H1 (cell line): ENCODE measurements at regions not wholly inside any gene's neighbourhood (a gene's known extent, or its start where the extent isn't known, plus 50 kb on each side); places are given as distances from the start of the nearest gene placed in this dataset.

Experiments
- CTCF ChIA-PET: fragments of 300-600 bp; sonication (Branson Sonifier 250); formaldehyde crosslinking; loops from one replicate; lab custom pipeline; 2021; ENCODE audit not compliant: partially characterized antibody; lab: Charles Lee
- POLR2A ChIA-PET: fragments of 300-600 bp; sonication (Branson Sonifier 250); formaldehyde crosslinking; loops from one replicate; lab custom pipeline; 2021; ENCODE audit warnings: inconsistent platforms; ENCODE audit not compliant: partially characterized antibody; lab: Charles Lee
- DNase-seq, 2 experiments: peaks; one replicate each; pipeline versions ENCODE4 v3.0.0 to v3.0.0-alpha.2; 2010 to 2022; ENCODE audit warnings: low spot score in 2 of 2, low read depth in 1 of 2, mixed read lengths in 1 of 2
- FAIRE-seq: peaks from 2 replicates; lab custom pipeline; 2011; peaks lifted over from hg19 to GRCh38; lab: Jason Lieb, UNC
- H2AFZ ChIP-seq: 2 replicates; pipeline ENCODE4 v1.8.1; 2012; ENCODE audit warnings: low read length, inconsistent platforms
- H2AK5ac ChIP-seq: 2 replicates; pipeline ENCODE4 v1.6.1; 2013; ENCODE audit warnings: low read depth, low read length
- H2BK120ac ChIP-seq: replicated peaks from 2 replicates; pipeline ENCODE3; 2013; ENCODE audit warnings: low read depth, low read length, inconsistent platforms
- H2BK12ac ChIP-seq: 2 replicates; pipeline ENCODE4 v1.6.1; 2013; ENCODE audit warnings: low read depth, low read length
- H2BK15ac ChIP-seq: 2 replicates; pipeline ENCODE4 v1.6.1; 2013; ENCODE audit warnings: low read length
- H2BK20ac ChIP-seq: 2 replicates; pipeline ENCODE4 v1.6.1; 2013; ENCODE audit warnings: low read length
- H2BK5ac ChIP-seq: 2 replicates; pipeline ENCODE4 v1.6.1; 2013; ENCODE audit warnings: low read depth, low read length
- H3K14ac ChIP-seq: 2 replicates; pipeline ENCODE4 v1.6.1; 2013; ENCODE audit warnings: inconsistent platforms; ENCODE audit not compliant: insufficient read length
- H3K18ac ChIP-seq: 2 replicates; pipeline ENCODE4 v1.6.1; 2013; ENCODE audit warnings: low read length; ENCODE audit errors: extremely low read depth
- H3K23ac ChIP-seq: 2 replicates; pipeline ENCODE4 v1.6.1; 2013; ENCODE audit warnings: inconsistent platforms; ENCODE audit not compliant: insufficient read length
- H3K23me2 ChIP-seq: 2 replicates; pipeline ENCODE4 v1.6.1; 2013; ENCODE audit warnings: low read depth, low read length
- H3K27ac ChIP-seq: 2 replicates; pipeline ENCODE4 v1.6.1; 2011; ENCODE audit warnings: low read depth, low read length, inconsistent platforms
- H3K27me3 ChIP-seq, 4 experiments: replicated peaks in 1 of 4; 1 replicate in 1 of 4; 2 replicates in 3 of 4; pipeline versions ENCODE4 v1.6.1 to v1.8.1; 2011 to 2013; ENCODE audit warnings: low read length in 3 of 4, mild to moderate bottlenecking in 3 of 4, inconsistent platforms in 2 of 4, mixed read lengths in 2 of 4, moderate library complexity in 1 of 4; ENCODE audit not compliant: control insufficient read depth in 3 of 4, insufficient read depth in 3 of 4; ENCODE audit errors: extremely low read depth in 1 of 4
- H3K36me3 ChIP-seq, 4 experiments: 2 replicates each; pipeline versions ENCODE4 v1.6.1 to v1.8.1; 2011 to 2013; ENCODE audit warnings: mild to moderate bottlenecking in 4 of 4, low read length in 3 of 4, moderate library complexity in 2 of 4, control low read depth in 1 of 4, inconsistent platforms in 1 of 4; ENCODE audit not compliant: insufficient read depth in 4 of 4, control insufficient read depth in 2 of 4
- H3K4ac ChIP-seq: replicated peaks from 2 replicates; pipeline ENCODE3; 2013; ENCODE audit warnings: low read length, low read depth, mixed read lengths, inconsistent platforms; ENCODE audit not compliant: insufficient read length
- H3K4me1 ChIP-seq, 4 experiments: replicated peaks in 1 of 4; 1 replicate in 1 of 4; 2 replicates in 3 of 4; pipeline versions ENCODE4 v1.6.1 to v1.8.1; 2011 to 2013; ENCODE audit warnings: low read length in 3 of 4, inconsistent platforms in 2 of 4, mixed read lengths in 1 of 4; ENCODE audit not compliant: insufficient read depth in 4 of 4, control insufficient read depth in 3 of 4
- H3K4me2 ChIP-seq, 2 experiments: 2 replicates each; pipeline versions ENCODE4 v1.6.1 to v1.8.1; 2011 to 2013; ENCODE audit warnings: low read depth in 2 of 2, low read length in 2 of 2, control low read depth in 1 of 2, inconsistent platforms in 1 of 2, mild to moderate bottlenecking in 1 of 2; ENCODE audit not compliant: insufficient read depth in 1 of 2
- H3K4me3 ChIP-seq, 4 experiments: fragments of 200-600, 300-600 bp in 1 of 4; sonication (generic), shearing (Covaris generic), sonication (Bioruptor Twin) in 1 of 4; 2 replicates each; pipeline versions ENCODE4 v1.5.1 to v1.8.1; 2011 to 2016; ENCODE audit warnings: low read length in 4 of 4, low read depth in 3 of 4, control low read depth in 2 of 4, inconsistent platforms in 2 of 4, mild to moderate bottlenecking in 2 of 4, mixed read lengths in 1 of 4, moderate library complexity in 1 of 4; ENCODE audit not compliant: insufficient read depth in 2 of 4; ENCODE audit errors: extremely low read depth in 1 of 4
- H3K56ac ChIP-seq: replicated peaks from 2 replicates; pipeline ENCODE3; 2013; ENCODE audit warnings: low read depth, mild to moderate bottlenecking, mixed read lengths, low read length, inconsistent platforms; ENCODE audit not compliant: insufficient read length
- H3K79me1 ChIP-seq: 2 replicates; pipeline ENCODE4 v1.6.1; 2013; ENCODE audit warnings: low read depth, low read length, control low read depth
- H3K79me2 ChIP-seq, 2 experiments: 2 replicates each; pipeline versions ENCODE4 v1.6.1 to v1.8.1; 2012 to 2013; ENCODE audit warnings: low read length in 2 of 2, mild to moderate bottlenecking in 2 of 2, inconsistent platforms in 1 of 2; ENCODE audit not compliant: insufficient read depth in 2 of 2, control insufficient read depth in 1 of 2
- H3K9ac ChIP-seq, 4 experiments: replicated peaks in 1 of 4; 1 replicate in 1 of 4; 2 replicates in 3 of 4; pipeline versions ENCODE4 v1.6.1 to v1.8.1; 2011 to 2013; ENCODE audit warnings: low read depth in 3 of 4, low read length in 3 of 4, control low read depth in 2 of 4, mild to moderate bottlenecking in 2 of 4, moderate library complexity in 2 of 4, inconsistent platforms in 1 of 4; ENCODE audit errors: extremely low read depth in 1 of 4
- H3K9me3 ChIP-seq, 2 experiments: 2 replicates each; pipeline versions ENCODE4 v1.6.1 to v1.8.1; 2012 to 2013; ENCODE audit warnings: mild to moderate bottlenecking in 2 of 2, moderate library complexity in 2 of 2, control low read depth in 1 of 2, inconsistent platforms in 1 of 2, low read depth in 1 of 2, low read length in 1 of 2, mixed read lengths in 1 of 2; ENCODE audit not compliant: insufficient read depth in 2 of 2
- H4K20me1 ChIP-seq, 2 experiments: replicated peaks in 1 of 2; 2 replicates each; pipeline versions ENCODE3 to v1.8.1; 2011 to 2013; ENCODE audit warnings: inconsistent platforms in 2 of 2, low read length in 2 of 2, mild to moderate bottlenecking in 1 of 2; ENCODE audit not compliant: insufficient read depth in 2 of 2, control insufficient read depth in 1 of 2
- H4K5ac ChIP-seq: 2 replicates; pipeline ENCODE4 v1.6.1; 2013; ENCODE audit warnings: low read length, low read depth, mixed read lengths, inconsistent platforms; ENCODE audit not compliant: insufficient read length
- H4K8ac ChIP-seq: 2 replicates; pipeline ENCODE4 v1.8.0; 2013; ENCODE audit warnings: mild to moderate bottlenecking, moderate library complexity, low read length, inconsistent platforms; ENCODE audit not compliant: insufficient read depth; ENCODE audit errors: extremely low read depth
- H4K91ac ChIP-seq: replicated peaks from 2 replicates; pipeline ENCODE3; 2013; ENCODE audit warnings: low read length, mixed read lengths, inconsistent platforms; ENCODE audit not compliant: insufficient read length
- BACH1 ChIP-seq: IDR thresholded peaks from 2 replicates; pipeline ENCODE4 v1.6.1; 2012; ENCODE audit warnings: low read length, improper control_type of control experiment
- CEBPB ChIP-seq: IDR thresholded peaks from 2 replicates; pipeline ENCODE4 v1.6.1; 2012; ENCODE audit warnings: low read depth, low read length
- EGR1 ChIP-seq: IDR thresholded peaks from 2 replicates; pipeline ENCODE4 v1.6.1; 2011; ENCODE audit warnings: low read depth, low read length, borderline replicate concordance
- GABPA ChIP-seq: IDR thresholded peaks from 2 replicates; pipeline ENCODE4 v1.6.1; 2011; ENCODE audit warnings: mild to moderate bottlenecking, low read length, moderate library complexity, borderline replicate concordance; ENCODE audit not compliant: insufficient read depth
- HDAC2 ChIP-seq, 2 experiments: fragments of 300-600 bp in 1 of 2; sonication (generic) in 1 of 2; IDR thresholded peaks; 2 replicates each; pipeline ENCODE4 v1.6.1; 2011 to 2012; ENCODE audit warnings: low read depth in 2 of 2, low read length in 2 of 2, mild to moderate bottlenecking in 2 of 2, moderate library complexity in 2 of 2, borderline replicate concordance in 1 of 2, inconsistent platforms in 1 of 2
- HDAC6 ChIP-seq: IDR thresholded peaks from one replicate; pipeline ENCODE4 v1.7.1; 2012; ENCODE audit warnings: low read depth, mild to moderate bottlenecking, inconsistent platforms, low read length, moderate library complexity
- KDM4A ChIP-seq: IDR thresholded peaks from one replicate; pipeline ENCODE4 v1.7.1; 2012; ENCODE audit warnings: low read depth, mild to moderate bottlenecking, moderate library complexity, low read length, inconsistent platforms; ENCODE audit not compliant: severe bottlenecking
- RBBP5 ChIP-seq: IDR thresholded peaks from 2 replicates; pipeline ENCODE4 v1.7.1; 2012; ENCODE audit warnings: low read depth, mild to moderate bottlenecking, inconsistent platforms, low read length, moderate library complexity, borderline replicate concordance
- RXRA ChIP-seq: IDR thresholded peaks from 2 replicates; pipeline ENCODE4 v1.6.1; 2011; ENCODE audit warnings: low read depth, mild to moderate bottlenecking, low read length, moderate library complexity; ENCODE audit not compliant: insufficient read depth
- SIN3A ChIP-seq, 2 experiments: IDR thresholded peaks in 1 of 2; conservative IDR thresholded peaks in 1 of 2; 2 replicates each; pipeline ENCODE4 v1.6.1; 2011 to 2012; ENCODE audit warnings: low read length in 2 of 2, improper control_type of control experiment in 1 of 2, low read depth in 1 of 2, mild to moderate bottlenecking in 1 of 2
- SP1 ChIP-seq: IDR thresholded peaks from 2 replicates; pipeline ENCODE4 v1.6.1; 2011; ENCODE audit warnings: low read depth, low read length
- SUZ12 ChIP-seq: fragments of 200-600 bp; sonication (generic); IDR thresholded peaks from 2 replicates; pipeline ENCODE4 v1.6.1; 2012; ENCODE audit warnings: mild to moderate bottlenecking, inconsistent platforms, low read length, moderate library complexity, mixed read lengths
- YY1 ChIP-seq: IDR thresholded peaks from 2 replicates; pipeline ENCODE4 v1.6.1; 2011; ENCODE audit warnings: low read depth, mild to moderate bottlenecking, low read length
- WGBS, 2 experiments: shearing (Covaris generic) in 1 of 2; methylation state at CpG; one replicate each; pipeline versions ENCODE4 v1.1.6 to v1.1.7; 2013 to 2015; ENCODE audit warnings: low lambda C conversion rate in 2 of 2, mixed read lengths in 2 of 2, inconsistent platforms in 1 of 2, low coverage in 1 of 2, missing lambda C conversion rate in 1 of 2; ENCODE audit not compliant: insufficient replicate concordance in 2 of 2, insufficient coverage in 1 of 2, insufficient read length in 1 of 2; ENCODE audit errors: extremely low coverage in 1 of 2, missing lambda C conversion rate in 1 of 2; 5-methylcytosine and 5-hydroxymethylcytosine counted together
- TF ChIP-seq, protein P1 (sequence below): IDR thresholded peaks from 2 replicates; pipeline ENCODE4 v1.6.1; 2011; ENCODE audit warnings: low read length, improper control_type of control experiment

DNA sequence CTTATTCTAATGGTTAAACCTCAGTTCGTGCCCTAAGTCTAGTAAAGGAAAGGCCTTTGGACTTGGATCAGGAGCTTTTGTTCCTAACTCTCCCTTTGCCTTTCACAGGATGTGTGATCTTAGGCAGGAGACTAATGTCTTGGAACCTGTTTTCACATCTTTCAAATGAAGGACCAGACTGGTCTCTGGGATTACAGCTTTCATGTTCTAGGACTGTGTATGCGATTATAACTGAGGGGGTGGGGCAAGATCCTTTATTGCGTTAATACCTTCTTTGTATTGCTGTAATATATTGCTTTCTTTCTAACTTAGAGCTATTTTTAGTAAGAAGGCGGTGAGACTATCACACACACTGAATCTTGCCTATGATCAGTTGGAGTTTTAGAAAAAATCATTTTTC, 368.1 kb downstream of the RPRM start:
- H3K27me3 ChIP-seq, result no peaks in the 10 kb centered on the region
- no peak overlapping the region for H2AFZ ChIP-seq
- DNase-seq (no peak), FAIRE-seq (no peak)
- H2BK15ac ChIP-seq, result no peak overlapping the region
- WGBS, 2 experiments, result 88% methylated on average over 4 of the region's 4 CpGs; no CpG with 5 or more reads in 1 of the 2 experiments
- no peaks in the 10 kb centered on the region for H3K23me2 ChIP-seq
- no peak overlapping the region for H4K5ac ChIP-seq
- H2BK5ac ChIP-seq, result no peak overlapping the region
- H3K27ac ChIP-seq, result no peak overlapping the region
- no peak overlapping the region for H3K9ac ChIP-seq
- no peak overlapping the region for H3K14ac ChIP-seq
- ChIA-PET CTCF (interaction anchor here (1.2 kb wide), 1 partner anchor 10 kb away, joined by 3 read pairs; no protein-coding TSS in a partner anchor), POLR2A (no interaction called here)
- no peak overlapping the region for H3K18ac ChIP-seq
- H3K4me1 ChIP-seq, result no peaks in the 10 kb centered on the region
- H3K79me2 ChIP-seq, result no peaks in the 10 kb centered on the region
- no peaks in the 10 kb centered on the region for H3K36me3 ChIP-seq
- H3K4me2 ChIP-seq, result no peak overlapping the region
- H4K8ac ChIP-seq, result no peak overlapping the region
- no peak overlapping the region for H2BK12ac ChIP-seq
- H4K20me1 ChIP-seq, result no peaks in the 10 kb centered on the region
- H4K91ac ChIP-seq, result no peak overlapping the region
- H2AK5ac ChIP-seq, result no peak overlapping the region
- no peak overlapping the region for H3K56ac ChIP-seq
- H3K79me1 ChIP-seq, result no peaks in the 10 kb centered on the region
- H3K4ac ChIP-seq, result no peak overlapping the region
- no peak overlapping the region for H2BK120ac ChIP-seq
- H3K9me3 ChIP-seq, result no peaks in the 10 kb centered on the region
- H2BK20ac ChIP-seq, result no peak overlapping the region
- no peak overlapping the region for H3K23ac ChIP-seq
- H3K4me3 ChIP-seq, result no peak overlapping the region
- TF ChIP-seq SIN3A (conservative IDR thresholded peaks at IDR 0.05 in 1 of 2, IDR thresholded peaks at IDR 0.05 in 1 of 2; ENCODE audit: low read depth in 1 of 2, low read length in 2 of 2), result no peak
- no peak for TF ChIP-seq RBBP5
- no peak for TF ChIP-seq YY1
- TF ChIP-seq BACH1, result no peak
- no peak for TF ChIP-seq KDM4A
- TF ChIP-seq CEBPB, result no peak
- TF ChIP-seq RXRA, result no peak
- no peak for TF ChIP-seq SUZ12
- TF ChIP-seq EGR1, result no peak
- TF ChIP-seq GABPA, result no peak
- TF ChIP-seq, protein P1, sequence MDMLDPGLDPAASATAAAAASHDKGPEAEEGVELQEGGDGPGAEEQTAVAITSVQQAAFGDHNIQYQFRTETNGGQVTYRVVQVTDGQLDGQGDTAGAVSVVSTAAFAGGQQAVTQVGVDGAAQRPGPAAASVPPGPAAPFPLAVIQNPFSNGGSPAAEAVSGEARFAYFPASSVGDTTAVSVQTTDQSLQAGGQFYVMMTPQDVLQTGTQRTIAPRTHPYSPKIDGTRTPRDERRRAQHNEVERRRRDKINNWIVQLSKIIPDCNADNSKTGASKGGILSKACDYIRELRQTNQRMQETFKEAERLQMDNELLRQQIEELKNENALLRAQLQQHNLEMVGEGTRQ, result no peak
- TF ChIP-seq HDAC2 (IDR thresholded peaks at IDR 0.05; ENCODE audit: borderline replicate concordance in 1 of 2, low read depth in 2 of 2, low read length in 2 of 2), result no peak
- no peak for TF ChIP-seq HDAC6
- no peak for TF ChIP-seq SP1
